Naive thymus-derived CD4-positive, alpha-beta T cell (primary cell): ENCODE measurements at regions not wholly inside any gene's neighbourhood (a gene's known extent, or its start where the extent isn't known, plus 50 kb on each side); places are given as distances from the start of the nearest gene placed in this dataset.

Experiments
- ATAC-seq: fragments of 150-1000 bp; cut with Tn5 transposase; 2 replicates; pipeline ENCODE4 v1.10.0; 2021; ENCODE audit warnings: mild to moderate bottlenecking, moderate library complexity
- CTCF ChIA-PET: fragments of 350-600 bp; sonication (Branson Sonifier 250); formaldehyde crosslinking; loops from one replicate; lab custom pipeline; 2021; ENCODE audit warnings: antibody characterized with exemption; lab: Charles Lee
- POLR2A ChIA-PET: fragments of 350-600 bp; sonication (Branson Sonifier 250); formaldehyde crosslinking; loops from one replicate; lab custom pipeline; 2021; ENCODE audit warnings: antibody characterized with exemption, inconsistent platforms; lab: Charles Lee
- DNase-seq, 9 donors: peaks; one replicate each; pipeline versions ENCODE4 v3.0.0 to v3.0.0-alpha.2; 2020 to 2022; ENCODE audit warnings: mixed read lengths in 1 of 9
- H3K27ac ChIP-seq: one replicate; pipeline ENCODE4 v1.7.0; 2013; ENCODE audit warnings: mild to moderate bottlenecking, low read depth, low read length, moderate library complexity
- H3K27me3 ChIP-seq, 2 donors: one replicate each; pipeline ENCODE4 v1.7.0; 2013; ENCODE audit warnings: low read length in 2 of 2, mild to moderate bottlenecking in 2 of 2, moderate library complexity in 2 of 2; ENCODE audit not compliant: control insufficient read depth in 2 of 2, insufficient read depth in 2 of 2
- H3K36me3 ChIP-seq, 3 experiments: 1 replicate in 2 of 3; 2 replicates in 1 of 3; pipeline ENCODE4 v1.7.0; 2013; ENCODE audit warnings: low read length in 3 of 3, mild to moderate bottlenecking in 3 of 3, moderate library complexity in 1 of 3; ENCODE audit not compliant: insufficient read depth in 3 of 3, control insufficient read depth in 2 of 3
- H3K4me1 ChIP-seq, 2 donors: one replicate each; pipeline ENCODE4 v1.7.0; 2013; ENCODE audit warnings: low read length in 2 of 2, mild to moderate bottlenecking in 2 of 2, moderate library complexity in 1 of 2; ENCODE audit not compliant: control insufficient read depth in 2 of 2, insufficient read depth in 2 of 2
- H3K4me3 ChIP-seq: 2 replicates; pipeline ENCODE4 v1.7.0; 2013; ENCODE audit warnings: mild to moderate bottlenecking, low read length
- H3K9me3 ChIP-seq, 3 experiments: 1 replicate in 2 of 3; 2 replicates in 1 of 3; pipeline ENCODE4 v1.7.0; 2013; ENCODE audit warnings: low read length in 3 of 3; ENCODE audit not compliant: control insufficient read depth in 2 of 3
- H3K27ac Mint-ChIP-seq, 9 donors: one replicate each; pipeline ENCODE4 v1.8.0; 2020 to 2022; ENCODE audit warnings: mixed read lengths in 9 of 9, mild to moderate bottlenecking in 8 of 9, moderate library complexity in 5 of 9, inconsistent platforms in 2 of 9
- H3K27me3 Mint-ChIP-seq, 5 donors: one replicate each; pipeline ENCODE4 v1.8.0; 2021 to 2022; ENCODE audit warnings: mixed read lengths in 5 of 5, mild to moderate bottlenecking in 1 of 5
- H3K36me3 Mint-ChIP-seq, 5 donors: one replicate each; pipeline ENCODE4 v1.8.0; 2020 to 2022; ENCODE audit warnings: mixed read lengths in 5 of 5, mild to moderate bottlenecking in 3 of 5, inconsistent platforms in 1 of 5
- H3K4me1 Mint-ChIP-seq, 7 donors: one replicate each; pipeline ENCODE4 v1.8.0; 2020 to 2022; ENCODE audit warnings: mixed read lengths in 7 of 7, mild to moderate bottlenecking in 3 of 7, inconsistent platforms in 1 of 7
- H3K4me3 Mint-ChIP-seq, 10 donors: one replicate each; pipeline ENCODE4 v1.8.0; 2020 to 2022; ENCODE audit warnings: mild to moderate bottlenecking in 10 of 10, mixed read lengths in 10 of 10, moderate library complexity in 6 of 10, inconsistent platforms in 2 of 10
- H3K9me3 Mint-ChIP-seq, 11 donors: one replicate each; pipeline ENCODE4 v1.8.0; 2020 to 2022; ENCODE audit warnings: mixed read lengths in 11 of 11, mild to moderate bottlenecking in 4 of 11, inconsistent platforms in 1 of 11, moderate library complexity in 1 of 11
- intact Hi-C, 2 donors: fragments of 100-400 bp; cut with micrococcal nuclease; formaldehyde crosslinking; loops; one replicate each; pipeline ENCODE4 v1.15.1; 2023

DNA sequence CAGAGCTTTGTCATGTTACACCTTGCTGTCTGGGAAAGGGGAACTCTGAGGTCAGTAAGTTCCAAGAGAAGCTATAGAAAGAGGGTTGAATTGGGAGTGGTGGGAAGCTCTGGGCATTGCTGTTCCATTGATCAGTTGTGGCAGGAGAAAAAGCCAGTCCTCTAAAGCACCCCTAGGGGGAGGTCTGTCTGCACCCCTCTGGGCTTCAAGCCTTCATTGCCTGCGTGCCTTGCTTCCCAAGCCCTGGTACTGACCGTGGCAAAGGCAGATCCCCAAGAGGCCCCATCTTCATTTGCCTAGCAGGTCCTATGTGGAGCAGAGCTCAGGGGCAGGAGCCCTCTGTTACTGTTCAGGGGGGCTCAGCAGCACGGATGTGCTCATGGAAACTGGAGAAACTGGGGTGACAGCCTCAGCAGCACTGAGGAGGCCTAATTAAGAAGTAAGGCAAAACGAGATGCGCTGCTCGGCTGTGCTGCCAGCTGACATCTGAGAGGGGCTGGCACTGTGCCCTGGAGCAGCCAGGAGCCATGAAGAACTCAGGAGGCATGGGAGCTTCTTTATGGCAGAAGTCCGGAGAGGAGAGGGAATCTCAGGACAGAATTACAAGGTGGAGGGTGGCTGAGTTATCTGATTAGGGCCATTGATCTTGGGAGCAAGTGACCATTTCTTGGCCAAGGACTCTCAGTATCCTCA is 270.9 kb downstream of the RPLP1 start:
- Mint-ChIP-seq H3K36me3 (peaks cover 0 to 8% (median 0%) of the 10 kb centered on the region in 5 donors), H3K9me3 (peaks cover 0 to 2% (median 0%) of the 10 kb centered on the region in 11 donors), H3K27ac (no peak overlapping the region), H3K27me3 (peaks cover 0 to 43% (median 0%) of the 10 kb centered on the region in 5 donors), H3K4me3 (peak overlapping the region in 3 of 10 donors; percentile 9 to 78 (median 28)), H3K4me1 (peaks cover 61 to 86% (median 64%) of the 10 kb centered on the region in 7 donors)
- H3K9me3 ChIP-seq = no peaks in the 10 kb centered on the region
- no peaks in the 10 kb centered on the region for H3K27me3 ChIP-seq
- ChIA-PET POLR2A (interaction anchor here (1.0 to 2.2 kb wide), 4 partner anchors 9 to 374 kb away, joined by 3 to 8 read pairs (median 4); partner anchors contain the start of gene TLE3), CTCF (interaction anchor here (0.8 to 2.0 kb wide), 4 partner anchors 9 to 374 kb away, joined by 3 to 6 read pairs (median 4); partner anchors contain the start of gene TLE3)
- intact Hi-C loops = loop anchor here in 1 of 2 donors (10.0 kb wide), 1 partner anchor 231 kb away; no protein-coding TSS in a partner anchor
- no peaks in the 10 kb centered on the region for H3K36me3 ChIP-seq
- H3K27ac ChIP-seq = no peak overlapping the region
- ATAC-seq (no peak), DNase-seq (no peak)
- no peak overlapping the region for H3K4me3 ChIP-seq
- peaks cover 52 to 63% of the 10 kb centered on the region in 2 donors for H3K4me1 ChIP-seq

DNA sequence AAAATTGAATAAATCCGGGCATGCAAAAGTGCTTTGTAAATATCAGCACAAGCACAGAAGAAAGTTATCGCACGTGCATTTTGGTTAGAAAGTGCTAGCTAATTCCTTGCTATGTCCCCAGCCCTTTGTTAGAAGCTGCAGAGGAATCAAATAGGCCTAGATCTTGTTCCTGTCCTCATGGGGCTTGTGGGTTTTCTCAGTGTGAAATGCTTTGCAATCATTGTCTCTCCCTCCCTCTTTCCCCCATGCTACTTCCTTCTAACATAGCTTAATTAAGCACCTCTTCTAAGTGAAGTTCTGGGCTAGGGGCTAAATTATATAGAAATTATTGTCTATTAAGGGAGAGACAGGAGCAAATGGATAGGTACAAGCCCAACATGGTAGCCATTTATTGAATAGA is 271.7 kb downstream of the RPLP1 start:
- no peak overlapping the region for H3K4me3 Mint-ChIP-seq
- ATAC-seq (no peak), DNase-seq (no peak)
- ChIA-PET POLR2A (interaction anchor here (0.9 to 1.3 kb wide), 3 partner anchors 10 to 370 kb away, joined by 3 to 5 read pairs (median 3); no protein-coding TSS in a partner anchor), CTCF (interaction anchor here (0.6 to 1.1 kb wide), 6 partner anchors 10 to 742 kb away, joined by 3 to 5 read pairs (median 3); no protein-coding TSS in a partner anchor)
- Histone ChIP-seq H3K4me1 (peaks cover 45 to 59% of the 10 kb centered on the region in 2 donors), H3K27ac (no peak overlapping the region), H3K27me3 (no peaks in the 10 kb centered on the region), H3K4me3 (no peak overlapping the region), H3K36me3 (no peaks in the 10 kb centered on the region), H3K9me3 (no peaks in the 10 kb centered on the region)
- peaks cover 0 to 2% (median 0%) of the 10 kb centered on the region in 11 donors for H3K9me3 Mint-ChIP-seq
- peaks cover 0 to 45% (median 0%) of the 10 kb centered on the region in 5 donors for H3K27me3 Mint-ChIP-seq
- intact Hi-C loops = loop anchor here in 1 of 2 donors (10.0 kb wide), 1 partner anchor 230 kb away; no protein-coding TSS in a partner anchor
- H3K36me3 Mint-ChIP-seq = peaks cover 0 to 8% (median 0%) of the 10 kb centered on the region in 5 donors
- H3K4me1 Mint-ChIP-seq = peaks cover 58 to 85% (median 61%) of the 10 kb centered on the region in 7 donors
- H3K27ac Mint-ChIP-seq = peak overlapping the region in 2 of 9 donors; percentile 28 to 39

DNA sequence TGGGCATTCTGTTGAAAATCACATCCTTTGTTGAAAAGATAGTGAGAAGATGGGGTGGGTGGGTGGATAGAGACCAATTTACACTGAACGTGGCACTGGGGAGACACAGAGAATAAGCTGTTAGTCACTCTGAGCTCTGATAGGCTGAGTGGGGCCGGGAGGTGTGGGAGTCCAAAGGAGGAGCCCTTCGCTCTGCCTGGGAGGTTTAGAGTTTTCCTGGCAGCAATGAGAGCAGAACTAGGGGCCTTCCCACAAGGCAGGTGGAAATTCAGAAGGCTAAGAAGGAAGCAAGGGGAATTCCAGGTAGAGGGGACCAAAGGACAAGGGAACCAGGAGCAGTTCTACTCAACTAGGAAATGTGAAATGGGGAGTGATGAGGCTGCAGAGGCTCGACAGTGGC is 272.7 kb downstream of the RPLP1 start:
- DNase-seq = no peak
- ChIA-PET POLR2A (no interaction called here), CTCF (interaction anchor here (0.8 to 1.0 kb wide), 3 partner anchors 56 to 742 kb away, joined by 3 read pairs; no protein-coding TSS in a partner anchor)
- Histone ChIP-seq H3K9me3 (no peaks in the 10 kb centered on the region), H3K27ac (no peak overlapping the region), H3K4me3 (no peak overlapping the region), H3K4me1 (peaks cover 35 to 50% of the 10 kb centered on the region in 2 donors), H3K27me3 (no peaks in the 10 kb centered on the region), H3K36me3 (no peaks in the 10 kb centered on the region)
- H3K4me1 Mint-ChIP-seq = peaks cover 52 to 81% (median 54%) of the 10 kb centered on the region in 7 donors
- ATAC-seq = no peak
- no peak overlapping the region for H3K4me3 Mint-ChIP-seq
- peaks cover 0 to 8% (median 0%) of the 10 kb centered on the region in 5 donors for H3K36me3 Mint-ChIP-seq
- intact Hi-C loops = loop anchor here (5.0 to 10.0 kb wide), 2 partner anchors 230 to 248 kb away; no protein-coding TSS in a partner anchor
- H3K9me3 Mint-ChIP-seq = peaks cover 0 to 2% (median 0%) of the 10 kb centered on the region in 11 donors
- H3K27me3 Mint-ChIP-seq = peaks cover 0 to 38% (median 0%) of the 10 kb centered on the region in 5 donors
- peak overlapping the region in 1 of 9 donors; percentile 7 for H3K27ac Mint-ChIP-seq

DNA sequence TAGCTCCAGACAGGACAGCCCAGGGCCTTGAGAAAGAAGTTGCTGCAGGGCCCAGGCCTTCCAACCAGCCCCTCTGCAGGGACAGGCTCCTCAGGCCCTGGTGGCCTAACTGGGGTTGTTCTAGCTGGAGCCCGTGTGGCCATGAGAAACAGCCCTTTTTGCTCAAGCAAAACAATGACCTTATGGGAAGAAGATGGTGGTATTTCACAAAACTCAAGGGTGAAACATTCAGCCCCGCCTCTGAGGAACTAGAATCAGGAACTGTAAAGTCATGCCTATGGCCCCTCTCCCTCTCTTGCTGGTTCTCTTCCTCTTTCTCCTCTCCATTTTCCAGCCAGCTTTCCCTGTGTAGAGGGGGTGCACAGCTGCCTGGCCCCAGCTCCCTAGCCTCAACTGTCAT is 273.3 kb downstream of the RPLP1 start:
- Histone ChIP-seq H3K9me3 (no peaks in the 10 kb centered on the region), H3K4me3 (no peak overlapping the region), H3K27ac (no peak overlapping the region), H3K4me1 (peaks cover 29 to 43% of the 10 kb centered on the region in 2 donors), H3K36me3 (no peaks in the 10 kb centered on the region), H3K27me3 (no peaks in the 10 kb centered on the region)
- POLR2A ChIA-PET = no interaction called here
- Mint-ChIP-seq H3K4me3 (no peak overlapping the region), H3K36me3 (peaks cover 0 to 8% (median 0%) of the 10 kb centered on the region in 5 donors), H3K9me3 (peaks cover 0 to 2% (median 0%) of the 10 kb centered on the region in 11 donors), H3K27me3 (peaks cover 0 to 35% (median 0%) of the 10 kb centered on the region in 5 donors), H3K27ac (peak overlapping the region in 1 of 9 donors; percentile 7), H3K4me1 (peaks cover 46 to 80% (median 50%) of the 10 kb centered on the region in 7 donors)
- ATAC-seq = peak; percentile 64
- no peak for DNase-seq
- CTCF ChIA-PET = interaction anchor here (0.9 kb wide), 1 partner anchor 741 kb away, joined by 3 read pairs; no protein-coding TSS in a partner anchor
- intact Hi-C loops = loop anchor here (5.0 to 10.0 kb wide), 2 partner anchors 229 to 249 kb away; no protein-coding TSS in a partner anchor

DNA sequence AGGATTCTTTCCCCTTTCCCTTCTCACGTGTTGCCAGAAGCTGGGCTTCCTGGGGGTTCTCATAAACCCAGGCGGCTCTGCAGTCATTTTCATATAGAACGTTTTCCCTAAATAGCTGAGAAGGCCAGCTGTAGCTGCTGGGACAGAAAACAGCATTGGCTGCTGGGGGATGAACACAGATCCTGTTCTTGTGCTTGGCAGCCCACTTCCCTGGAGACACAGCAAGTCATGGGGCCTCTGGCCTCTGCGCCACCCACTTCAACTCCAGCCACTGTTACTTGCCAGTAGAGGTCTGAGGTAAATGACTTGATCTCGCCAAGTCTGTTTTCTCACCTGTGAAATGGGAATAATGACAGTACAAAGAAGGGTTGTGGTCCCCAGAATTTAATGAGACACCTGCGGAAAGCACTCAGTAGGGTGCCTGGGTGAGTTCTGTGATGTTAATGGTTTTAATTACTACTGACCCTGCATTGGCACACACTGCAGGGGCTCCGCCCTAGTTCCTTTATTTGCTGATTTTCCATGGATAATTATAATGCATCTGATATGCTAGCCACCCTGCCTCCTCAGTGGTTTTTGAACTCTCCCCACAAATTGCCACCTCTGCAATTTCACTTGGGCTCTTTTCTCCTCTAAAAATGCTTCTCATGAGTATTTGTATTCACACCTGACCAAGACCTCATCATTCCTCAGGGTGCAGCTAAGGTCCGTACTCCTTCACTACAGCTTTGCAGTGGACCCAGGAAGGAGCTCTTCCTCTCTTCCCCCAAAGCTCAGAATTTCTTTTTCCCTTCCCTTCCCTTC is 274.7 kb downstream of the RPLP1 start:
- H3K27me3 Mint-ChIP-seq = peaks cover 0 to 30% (median 0%) of the 10 kb centered on the region in 5 donors
- DNase-seq = no peak
- no peaks in the 10 kb centered on the region for H3K9me3 ChIP-seq
- no peak overlapping the region for H3K4me3 Mint-ChIP-seq
- peaks cover 33 to 76% (median 36%) of the 10 kb centered on the region in 7 donors for H3K4me1 Mint-ChIP-seq
- H3K27ac ChIP-seq = no peak overlapping the region
- peaks cover 15 to 32% of the 10 kb centered on the region in 2 donors for H3K4me1 ChIP-seq
- no peak overlapping the region for H3K4me3 ChIP-seq
- no peak for ATAC-seq
- intact Hi-C loops = loop anchor here (5.0 to 10.0 kb wide), 2 partner anchors 227 to 250 kb away; no protein-coding TSS in a partner anchor
- ChIA-PET POLR2A (interaction anchor here (1.7 kb wide), 1 partner anchor 370 kb away, joined by 7 read pairs; the partner anchor contains the start of gene TLE3), CTCF (interaction anchor here (0.8 to 1.9 kb wide), 3 partner anchors 10 to 29 kb away, joined by 3 to 8 read pairs (median 6); no protein-coding TSS in a partner anchor)
- H3K27ac Mint-ChIP-seq = peak overlapping the region in 1 of 9 donors; percentile 48
- H3K9me3 Mint-ChIP-seq = peaks cover 0 to 2% (median 0%) of the 10 kb centered on the region in 11 donors
- no peaks in the 10 kb centered on the region for H3K36me3 ChIP-seq
- H3K36me3 Mint-ChIP-seq = peaks cover 0 to 4% (median 0%) of the 10 kb centered on the region in 5 donors
- no peaks in the 10 kb centered on the region for H3K27me3 ChIP-seq
